K562 (cell line): ENCODE measurements at regions not wholly inside any gene's neighbourhood (a gene's known extent, or its start where the extent isn't known, plus 50 kb on each side); places are given as distances from the start of the nearest gene placed in this dataset.

Experiments used
- CBFB ChIP-seq: sonication (generic); formaldehyde crosslinking; IDR thresholded peaks from 2 replicates; pipeline ENCODE4 v1.4.0; 2020; ENCODE audit warnings: mild to moderate bottlenecking, missing genetic modification reagents
- E4F1 ChIP-seq: fragments of 250-450 bp; sonication (Bioruptor Pico); IDR thresholded peaks from 2 replicates; pipeline ENCODE4 v1.5.0; 2021; ENCODE audit warnings: mild to moderate bottlenecking, borderline replicate concordance
- EP400 ChIP-seq: fragments of 450-650 bp; IDR thresholded peaks from 2 replicates; pipeline ENCODE4 v1.6.1; 2017; ENCODE audit warnings: antibody characterized with exemption, mild to moderate bottlenecking, moderate library complexity
- ERF ChIP-seq: fragments of 450-650 bp; formaldehyde crosslinking; IDR thresholded peaks from 2 replicates; pipeline ENCODE4 v1.4.0; 2020; ENCODE audit warnings: mild to moderate bottlenecking, mixed read lengths
- HIVEP1 ChIP-seq: fragments of 250-450 bp; sonication (Bioruptor Pico); IDR thresholded peaks from 2 replicates; pipeline ENCODE4 v1.4.0; 2020; ENCODE audit warnings: mild to moderate bottlenecking
- MLX ChIP-seq, 2 experiments: fragments of 450-650 bp in 1 of 2; sonication (generic) in 1 of 2; formaldehyde crosslinking; conservative IDR thresholded peaks; 2 replicates each; pipeline versions ENCODE4 v1.4.0 to v1.8.1; 2020 to 2022; ENCODE audit warnings: mild to moderate bottlenecking in 1 of 2, missing genetic modification reagents in 1 of 2
- NBN ChIP-seq: fragments of 450-650 bp; IDR thresholded peaks from 2 replicates; pipeline ENCODE4 v1.6.1; 2016; ENCODE audit warnings: low read depth, mild to moderate bottlenecking
- NCOA1 ChIP-seq: fragments of 450-650 bp; IDR thresholded peaks from 2 replicates; pipeline ENCODE4 v1.6.1; 2016; ENCODE audit warnings: low read depth
- NELFE ChIP-seq: IDR thresholded peaks from 2 replicates; pipeline ENCODE4 v1.6.1; 2011; ENCODE audit warnings: mild to moderate bottlenecking; ENCODE audit not compliant: insufficient read depth, insufficient read length
- NFE2L1 ChIP-seq: fragments of 450-650 bp; IDR thresholded peaks from 2 replicates; pipeline ENCODE4 v1.6.1; 2016; ENCODE audit warnings: missing genetic modification characterization, low read depth, mild to moderate bottlenecking, missing compliant biosample characterization, moderate library complexity, borderline replicate concordance
- NR1H2 ChIP-seq: sonication (generic); formaldehyde crosslinking; IDR thresholded peaks from 2 replicates; pipeline ENCODE4 v1.4.0; 2020; ENCODE audit warnings: mild to moderate bottlenecking, missing genetic modification reagents
- RNF2 ChIP-seq: sonication (generic); IDR thresholded peaks from 2 replicates; pipeline ENCODE4 v1.6.1; 2016
- SIX5 ChIP-seq, 2 experiments: IDR thresholded peaks; 2 replicates each; pipeline ENCODE4 v1.6.1; 2011; ENCODE audit warnings: low read length in 2 of 2, borderline replicate concordance in 1 of 2, low read depth in 1 of 2, mild to moderate bottlenecking in 1 of 2, moderate library complexity in 1 of 2; ENCODE audit not compliant: insufficient read depth in 1 of 2
- STAT6 ChIP-seq: sonication (generic); formaldehyde crosslinking; IDR thresholded peaks from 2 replicates; pipeline ENCODE4 v1.8.1; 2023; ENCODE audit warnings: mild to moderate bottlenecking, missing genetic modification reagents
- TCF15 ChIP-seq: fragments of 250-450 bp; sonication (Bioruptor Pico); IDR thresholded peaks from 2 replicates; pipeline ENCODE4 v1.8.0; 2022; ENCODE audit warnings: moderate library complexity, mild to moderate bottlenecking, inconsistent platforms
- ZBTB12 ChIP-seq: fragments of 250-450 bp; sonication (Bioruptor Pico); IDR thresholded peaks from 2 replicates; pipeline ENCODE4 v1.4.0; 2020
- ZNF717 ChIP-seq: fragments of 250-450 bp; sonication (Bioruptor Pico); IDR thresholded peaks from 2 replicates; pipeline ENCODE4 v1.5.0; 2021
- ZNF740 ChIP-seq, 3 experiments: fragments of 200-800 bp in 1 of 3; sonication (Bioruptor generic) in 1 of 3; sonication (generic) in 1 of 3; formaldehyde crosslinking in 1 of 3; IDR thresholded peaks; 2 replicates each; pipeline versions ENCODE4 v1.6.1 to v1.8.0; 2016 to 2022; ENCODE audit warnings: mild to moderate bottlenecking in 2 of 3, missing compliant biosample characterization in 2 of 3, missing genetic modification characterization in 2 of 3, missing genetic modification reagents in 1 of 3

GRCh38 chr6:37102299-37103168 is 67.4 kb upstream of the PIM1 start (continued):
- TF ChIP-seq E4F1 (CRISPR knock-in tag) (peak; percentile 40; the same call in 1 of the 2 replicates), EP400 (no peak), ZNF740 (CRISPR knock-in tag; IDR thresholded peaks at IDR 0.05) (no peak), ZNF740 (tag; IDR thresholded peaks at IDR 0.05) (no peak), ERF (0 out of 2 replicates have a peak, but pooled peaks have one; percentile 9), NBN (peak; percentile 37; the same call in 1 of the 2 replicates), STAT6 (no peak), TCF15 (CRISPR knock-in tag) (no peak), RNF2 (no peak; the same call in 1 of the 2 replicates), SIX5 (IDR thresholded peaks at IDR 0.05; ENCODE audit: borderline replicate concordance in 1 of 2, insufficient read depth in 1 of 2, low read depth in 1 of 2, low read length in 2 of 2) (no peak), NCOA1 (no peak), NFE2L1 (tag) (no peak), ZBTB12 (CRISPR knock-in tag) (peak; percentile 5; the same call in 1 of the 2 replicates), MLX (CRISPR knock-in tag; conservative IDR thresholded peaks at IDR 0.05) (no peak), CBFB (no peak), HIVEP1 (CRISPR knock-in tag) (no peak), NELFE (no peak), NR1H2 (CRISPR knock-in tag) (no peak), ZNF717 (CRISPR knock-in tag) (no peak)
